ENCODE measurements at regions not wholly inside any gene's neighbourhood (a gene's known extent, or its start where the extent isn't known, plus 50 kb on each side); places are given as distances from the start of the nearest gene placed in this dataset.

DNA sequence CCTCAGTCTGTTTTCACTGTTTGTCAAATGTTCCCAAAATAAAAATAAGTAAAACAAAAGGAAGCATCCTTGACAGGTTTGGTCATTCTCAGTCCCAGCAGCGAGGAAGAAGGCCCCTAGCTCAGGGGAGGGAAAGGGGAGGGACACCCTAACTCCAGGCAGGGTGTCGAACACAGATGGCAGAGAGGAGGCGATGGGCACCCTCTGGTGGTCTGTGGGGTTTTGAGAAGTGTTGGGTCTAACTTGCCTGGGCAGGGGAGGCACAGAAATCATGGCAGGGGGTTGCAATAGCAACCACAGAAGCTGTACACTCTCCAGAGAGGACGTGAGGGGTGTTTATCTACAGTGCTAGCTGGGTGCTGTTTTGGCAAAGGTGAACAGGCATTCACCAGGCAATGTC, 229.8 kb upstream of the SFRP2 start:
- TF ChIP-seq POLR2A (IDR thresholded peaks at IDR 0.05; ENCODE audit: low read depth, low read length) (no peak), POLR2AphosphoS5 (IDR thresholded peaks at IDR 0.05; ENCODE audit: low read depth, low read length) (no peak)
